Suprapubic skin (tissue), 4 donors: ENCODE measurements at regions not wholly inside any gene's neighbourhood (a gene's known extent, or its start where the extent isn't known, plus 50 kb on each side); places are given as distances from the start of the nearest gene placed in this dataset.

Experiments used
- DNase-seq, 2 donors: peaks; one replicate each; pipeline ENCODE4 v3.0.0-alpha.2; 2019; ENCODE audit warnings: low spot score in 2 of 2
- H3K27ac ChIP-seq: fragments of 200-600 bp; sonication (generic); one replicate; pipeline ENCODE4 v1.5.1; 2019
- H3K27me3 ChIP-seq: fragments of 200-600 bp; sonication (generic); one replicate; pipeline ENCODE4 v1.5.1; 2019
- H3K36me3 ChIP-seq: fragments of 200-600 bp; sonication (generic); one replicate; pipeline ENCODE4 v1.5.1; 2019
- H3K4me1 ChIP-seq: fragments of 200-600 bp; sonication (generic); one replicate; pipeline ENCODE4 v1.5.1; 2019
- H3K4me3 ChIP-seq: fragments of 200-600 bp; sonication (generic); one replicate; pipeline ENCODE4 v1.5.1; 2019; ENCODE audit warnings: mild to moderate bottlenecking
- H3K9me3 ChIP-seq: fragments of 200-600 bp; sonication (generic); one replicate; pipeline ENCODE4 v1.5.1; 2019
- EP300 ChIP-seq: sonication (generic); formaldehyde crosslinking; IDR thresholded peaks from one replicate; pipeline ENCODE4 v1.6.1; 2017; ENCODE audit warnings: antibody characterized with exemption
- POLR2A ChIP-seq, 2 donors: fragments of 450-650 bp; IDR thresholded peaks; one replicate each; pipeline ENCODE4 v1.6.1; 2017; ENCODE audit warnings: antibody characterized with exemption in 2 of 2, mild to moderate bottlenecking in 2 of 2, moderate library complexity in 2 of 2
- POLR2AphosphoS5 ChIP-seq, 3 donors: sonication (generic); formaldehyde crosslinking; IDR thresholded peaks; one replicate each; pipeline ENCODE4 v1.6.1; 2017; ENCODE audit warnings: antibody characterized with exemption in 3 of 3
- WGBS: methylation state at CpG from one replicate; pipeline ENCODE4 v1.1.5; 2018; 5-methylcytosine and 5-hydroxymethylcytosine counted together
- TF ChIP-seq, protein P1 (sequence below), 2 donors: fragments of 200-600 bp in 1 of 2; fragments of 450-650 bp in 1 of 2; sonication (generic) in 1 of 2; IDR thresholded peaks; one replicate each; pipeline ENCODE4 v1.5.1; 2016 to 2019; ENCODE audit warnings: antibody characterized with exemption in 2 of 2, mild to moderate bottlenecking in 1 of 2, moderate library complexity in 1 of 2

- TF ChIP-seq, protein P1, sequence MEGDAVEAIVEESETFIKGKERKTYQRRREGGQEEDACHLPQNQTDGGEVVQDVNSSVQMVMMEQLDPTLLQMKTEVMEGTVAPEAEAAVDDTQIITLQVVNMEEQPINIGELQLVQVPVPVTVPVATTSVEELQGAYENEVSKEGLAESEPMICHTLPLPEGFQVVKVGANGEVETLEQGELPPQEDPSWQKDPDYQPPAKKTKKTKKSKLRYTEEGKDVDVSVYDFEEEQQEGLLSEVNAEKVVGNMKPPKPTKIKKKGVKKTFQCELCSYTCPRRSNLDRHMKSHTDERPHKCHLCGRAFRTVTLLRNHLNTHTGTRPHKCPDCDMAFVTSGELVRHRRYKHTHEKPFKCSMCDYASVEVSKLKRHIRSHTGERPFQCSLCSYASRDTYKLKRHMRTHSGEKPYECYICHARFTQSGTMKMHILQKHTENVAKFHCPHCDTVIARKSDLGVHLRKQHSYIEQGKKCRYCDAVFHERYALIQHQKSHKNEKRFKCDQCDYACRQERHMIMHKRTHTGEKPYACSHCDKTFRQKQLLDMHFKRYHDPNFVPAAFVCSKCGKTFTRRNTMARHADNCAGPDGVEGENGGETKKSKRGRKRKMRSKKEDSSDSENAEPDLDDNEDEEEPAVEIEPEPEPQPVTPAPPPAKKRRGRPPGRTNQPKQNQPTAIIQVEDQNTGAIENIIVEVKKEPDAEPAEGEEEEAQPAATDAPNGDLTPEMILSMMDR (IDR thresholded peaks at IDR 0.05) = no peak
- no peak for TF ChIP-seq EP300
- TF ChIP-seq POLR2AphosphoS5 (IDR thresholded peaks at IDR 0.05) = no peak
- TF ChIP-seq POLR2A (IDR thresholded peaks at IDR 0.05) = no peak
- WGBS = 22% methylated on average over 1 of the region's 1 CpG
- DNase-seq = no peak
- Histone ChIP-seq H3K27me3 (no peaks in the 10 kb centered on the region), H3K36me3 (no peaks in the 10 kb centered on the region), H3K27ac (no peak overlapping the region), H3K4me3 (no peak overlapping the region), H3K9me3 (no peaks in the 10 kb centered on the region), H3K4me1 (no peaks in the 10 kb centered on the region)
Observed at GRCh38 chr7:80403686-80404241, 108.1 kb downstream of the GNAT3 start.

GRCh38 chr7:80401708-80402107 lies 110.2 kb downstream of the GNAT3 start:
- no peak for DNase-seq
- no peak overlapping the region for H3K27ac ChIP-seq
- no peaks in the 10 kb centered on the region for H3K9me3 ChIP-seq
- H3K4me3 ChIP-seq = no peak overlapping the region
- H3K27me3 ChIP-seq = no peaks in the 10 kb centered on the region
- no peaks in the 10 kb centered on the region for H3K36me3 ChIP-seq
- H3K4me1 ChIP-seq = no peaks in the 10 kb centered on the region
- TF ChIP-seq, protein P1 (IDR thresholded peaks at IDR 0.05) = no peak
- no peak for TF ChIP-seq POLR2AphosphoS5 (IDR thresholded peaks at IDR 0.05)
- no peak for TF ChIP-seq EP300
- TF ChIP-seq POLR2A (IDR thresholded peaks at IDR 0.05) = no peak
- 92% methylated on average over 1 of the region's 1 CpG for WGBS

DNA sequence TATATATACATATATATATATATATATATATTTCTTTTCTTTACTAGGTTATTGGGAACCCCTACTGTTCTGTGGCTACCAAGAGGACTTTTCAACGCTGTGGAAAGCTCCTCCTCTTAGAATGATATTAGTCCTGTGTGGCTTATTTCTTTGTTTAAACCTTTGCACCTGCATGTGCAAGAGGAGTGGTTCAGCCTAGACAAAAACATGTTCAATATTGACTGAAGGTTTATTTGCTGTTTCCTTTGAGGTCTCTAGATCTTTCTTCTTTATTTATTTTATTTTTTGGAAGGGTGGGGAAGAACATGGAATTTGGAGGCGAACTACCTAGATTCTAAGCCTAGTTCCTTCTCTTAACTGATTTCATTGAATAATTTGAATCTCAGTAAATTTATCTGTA lies 118.1 kb downstream of the GNAT3 start:
- H3K4me1 ChIP-seq = no peaks in the 10 kb centered on the region
- WGBS = 80% methylated on average over 2 of the region's 2 CpGs
- no peaks in the 10 kb centered on the region for H3K9me3 ChIP-seq
- TF ChIP-seq POLR2A (IDR thresholded peaks at IDR 0.05) (no peak), POLR2AphosphoS5 (IDR thresholded peaks at IDR 0.05) (no peak), EP300 (no peak)
- TF ChIP-seq, protein P1 (IDR thresholded peaks at IDR 0.05) = no peak
- DNase-seq = no peak
- no peak overlapping the region for H3K27ac ChIP-seq
- no peaks in the 10 kb centered on the region for H3K27me3 ChIP-seq
- H3K4me3 ChIP-seq = no peak overlapping the region
- no peaks in the 10 kb centered on the region for H3K36me3 ChIP-seq

- Histone ChIP-seq H3K27me3 (no peaks in the 10 kb centered on the region), H3K27ac (no peak overlapping the region), H3K4me3 (no peak overlapping the region), H3K4me1 (peaks cover 3% of the 10 kb centered on the region), H3K36me3 (no peaks in the 10 kb centered on the region), H3K9me3 (no peaks in the 10 kb centered on the region)
- DNase-seq = no peak
- 81% methylated on average over 4 of the region's 4 CpGs for WGBS
- TF ChIP-seq, protein P1 (IDR thresholded peaks at IDR 0.05) = peak in 1 of 2 donors; percentile 31
- TF ChIP-seq POLR2A (IDR thresholded peaks at IDR 0.05) (no peak), POLR2AphosphoS5 (IDR thresholded peaks at IDR 0.05) (no peak), EP300 (no peak)
Observed at GRCh38 chr7:80392229-80393169, 119.4 kb downstream of the GNAT3 start.

GRCh38 chr7:80387634-80388193 lies 124.2 kb downstream of the GNAT3 start:
- Histone ChIP-seq H3K9me3 (no peaks in the 10 kb centered on the region), H3K36me3 (no peaks in the 10 kb centered on the region), H3K27ac (no peak overlapping the region), H3K27me3 (no peaks in the 10 kb centered on the region), H3K4me1 (peaks cover 3% of the 10 kb centered on the region), H3K4me3 (no peak overlapping the region)
- no peak for DNase-seq
- TF ChIP-seq, protein P1 (IDR thresholded peaks at IDR 0.05) = no peak
- TF ChIP-seq POLR2A (IDR thresholded peaks at IDR 0.05) (no peak), POLR2AphosphoS5 (IDR thresholded peaks at IDR 0.05) (no peak), EP300 (no peak)
- WGBS = 54% methylated on average over 4 of the region's 4 CpGs
